ENCODE measurements at regions not wholly inside any gene's neighbourhood (a gene's known extent, or its start where the extent isn't known, plus 50 kb on each side); places are given as distances from the start of the nearest gene placed in this dataset.

GRCh38 chr2:71844967-71845366 lies 302.7 kb downstream of the CYP26B1 start (continued):
- no peak for TF ChIP-seq EZH2phosphoT487 (IDR thresholded peaks at IDR 0.05; ENCODE audit: unreplicated experiment)

- H3K4me1 Mint-ChIP-seq = no peaks in the 10 kb centered on the region; the same call in 2 of the 3 replicates
- TF ChIP-seq ETS1 (IDR thresholded peaks at IDR 0.05) (no peak), STAT1 (IDR thresholded peaks at IDR 0.05; ENCODE audit: unreplicated experiment) (no peak), POLR2AphosphoS5 (IDR thresholded peaks at IDR 0.05; ENCODE audit: low read depth) (no peak), ZNF462 (CRISPR knock-in tag; IDR thresholded peaks at IDR 0.05) (no peak), ZNF114 (CRISPR knock-in tag; IDR thresholded peaks at IDR 0.05) (no peak), CREB1 (CRISPR knock-in tag; IDR thresholded peaks at IDR 0.05; ENCODE audit: low read depth) (no peak), CTCF (conservative IDR thresholded peaks at IDR 0.05; ENCODE audit: low read depth in 2 of 2) (no peak), EZH2phosphoT487 (IDR thresholded peaks at IDR 0.05; ENCODE audit: unreplicated experiment) (no peak), NANOG (IDR thresholded peaks at IDR 0.05; ENCODE audit: borderline replicate concordance) (no peak), EZH2 (IDR thresholded peaks at IDR 0.05; ENCODE audit: low read depth, unreplicated experiment) (no peak), REST (IDR thresholded peaks at IDR 0.05; ENCODE audit: unreplicated experiment) (no peak), JUNB (IDR thresholded peaks at IDR 0.05; ENCODE audit: unreplicated experiment) (no peak), ZNF331 (CRISPR knock-in tag; IDR thresholded peaks at IDR 0.05; ENCODE audit: low read depth) (no peak)
- no peak overlapping the region for H3K27ac ChIP-seq (ENCODE audit: low read depth)
- H3K79me2 ChIP-seq (replicated peaks; ENCODE audit: insufficient read depth) = no peaks in the 10 kb centered on the region
- no peaks in the 10 kb centered on the region for H3F3A ChIP-seq (replicated peaks; ENCODE audit: low read depth)
- H3K27ac Mint-ChIP-seq = no peak overlapping the region
- H4K20me1 ChIP-seq (replicated peaks; ENCODE audit: insufficient read depth) = no peaks in the 10 kb centered on the region
- H3K4me2 ChIP-seq = no peak overlapping the region
- H3K36me3 ChIP-seq (ENCODE audit: insufficient read depth) = no peaks in the 10 kb centered on the region
- no peak overlapping the region for H3K4me3 Mint-ChIP-seq
- H3K27me3 ChIP-seq (ENCODE audit: insufficient read depth) = no peaks in the 10 kb centered on the region
- H3K9me3 Mint-ChIP-seq = no peaks in the 10 kb centered on the region; the same call in 2 of the 3 replicates
- H3K27me3 Mint-ChIP-seq (ENCODE audit: insufficient read depth, low read depth, poor library complexity) = peaks cover 2% of the 10 kb centered on the region
- ATAC-seq (no peak), DNase-seq (ENCODE audit: low spot score) (no peak)
- no peak overlapping the region for H3K4me3 ChIP-seq
- H3K4me1 ChIP-seq (ENCODE audit: insufficient read depth) = no peaks in the 10 kb centered on the region
- H3K9me2 ChIP-seq (ENCODE audit: insufficient read depth) = no peaks in the 10 kb centered on the region; the same call in 1 of the 2 replicates
- no peaks in the 10 kb centered on the region for H3K36me3 Mint-ChIP-seq (ENCODE audit: low read depth)
- no peak overlapping the region for H2AFZ ChIP-seq
These were observed 304.2 kb downstream of the CYP26B1 start for GRCh38 chr2:71843391-71843850.
